ENCODE measurements at regions not wholly inside any gene's neighbourhood (a gene's known extent, or its start where the extent isn't known, plus 50 kb on each side); places are given as distances from the start of the nearest gene placed in this dataset.

DNA sequence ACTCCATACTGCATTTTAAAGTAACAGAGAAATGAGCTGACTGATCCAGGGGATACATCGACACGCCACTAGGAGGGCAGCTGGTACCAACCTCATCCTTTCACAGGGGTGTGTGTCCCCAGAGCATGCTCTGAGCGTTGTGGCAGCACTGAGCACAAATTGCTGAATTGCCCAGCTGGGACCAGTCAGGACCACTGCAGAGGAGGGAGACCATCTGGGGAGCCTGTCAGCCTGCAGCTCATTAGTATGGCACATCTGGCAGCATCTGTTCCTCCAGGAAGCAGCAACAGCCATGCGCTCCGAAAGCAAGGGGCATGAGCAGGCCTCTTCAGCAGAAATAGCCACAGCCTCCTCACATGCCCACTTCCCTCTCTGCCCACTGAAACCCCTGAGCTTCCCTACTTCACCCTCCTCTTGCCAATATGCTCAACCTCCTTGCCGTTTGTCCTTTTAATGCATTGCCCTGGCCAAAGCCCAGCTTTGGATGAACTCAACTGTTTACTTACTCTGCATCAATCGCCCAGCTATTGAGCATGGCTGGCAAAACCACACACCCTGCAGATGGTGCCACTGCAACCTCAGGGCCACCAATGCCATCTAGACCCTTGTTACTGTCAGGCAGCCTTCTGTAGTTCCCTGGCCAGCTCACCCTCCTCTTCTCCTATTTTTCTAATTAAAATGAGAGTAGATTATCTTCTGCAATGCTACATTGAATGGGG, 77.6 kb upstream of the NEDD9 start (continued):
- TF ChIP-seq CREB1 (IDR thresholded peaks at IDR 0.05; ENCODE audit: low read depth), result no peak
- no peak for TF ChIP-seq CBX3 (IDR thresholded peaks at IDR 0.05; ENCODE audit: borderline replicate concordance, low read depth)
- no peak for TF ChIP-seq SUPT20H (IDR thresholded peaks at IDR 0.05; ENCODE audit: borderline replicate concordance, control insufficient read depth, low read depth, low read length)
- no peak for TF ChIP-seq RBBP5 (conservative IDR thresholded peaks at IDR 0.05)

DNA sequence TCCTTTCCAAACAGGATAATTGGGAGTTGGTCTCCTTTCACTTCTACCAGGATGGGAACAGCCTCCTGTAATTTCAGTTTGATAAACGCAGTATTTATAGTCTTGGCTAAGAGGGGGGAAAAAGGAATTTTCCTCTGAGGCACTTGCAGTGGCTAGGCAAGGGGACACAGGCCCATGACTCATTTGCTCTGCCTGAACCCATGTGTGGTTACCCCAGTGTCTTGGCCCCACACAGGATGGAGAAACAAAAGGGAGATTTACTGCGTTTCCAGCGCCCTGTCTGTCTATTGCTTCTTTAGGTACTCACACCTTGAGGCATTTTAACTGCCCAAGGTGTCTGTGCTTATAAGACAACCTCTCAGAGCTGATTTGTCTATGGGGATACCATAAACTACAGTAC, 74.8 kb upstream of the NEDD9 start:
- BruUV-seq (replicated peaks), result no TSS peak
- intact Hi-C loops (cut with micrococcal nuclease; ENCODE audit: unreplicated experiment), result no loop called here
- DNase-seq (ENCODE audit: low read depth, low spot score), result no peak
- 100% methylated on average over 3 of the region's 3 CpGs for WGBS (ENCODE audit: insufficient coverage, insufficient replicate concordance, low lambda C conversion rate, missing lambda C conversion rate)
- Histone ChIP-seq H3K27ac (ENCODE audit: control insufficient read depth, insufficient read depth) (no peak overlapping the region), H3K4me1 (ENCODE audit: control insufficient read depth, insufficient read depth, low read length) (no peaks in the 10 kb centered on the region), H2AFZ (ENCODE audit: control insufficient read depth, low read depth, low read length) (no peak overlapping the region), H3K36me3 (ENCODE audit: control insufficient read depth in 2 of 2, insufficient read depth in 2 of 2, low read length in 1 of 2) (peaks cover 0 to 15% of the 10 kb centered on the region in 2 experiments; a peak in 2 of 4 replicates), H3K79me2 (ENCODE audit: control insufficient read depth, insufficient read depth, low read length) (no peaks in the 10 kb centered on the region), H3K4me3 (no peak overlapping the region), H3K27me3 (replicated peaks in 1 of 2; ENCODE audit: control insufficient read depth in 2 of 2, insufficient read depth in 2 of 2, low read length in 1 of 2) (no peaks in the 10 kb centered on the region), H3K9ac (ENCODE audit: control insufficient read depth, insufficient read depth, low read length) (no peak overlapping the region), H3K4me2 (ENCODE audit: control insufficient read depth, insufficient read depth) (no peak overlapping the region), H4K20me1 (ENCODE audit: control insufficient read depth, insufficient read depth) (no peaks in the 10 kb centered on the region), H3K9me3 (replicated peaks; ENCODE audit: control insufficient read depth, insufficient read depth, low read length) (no peaks in the 10 kb centered on the region; the same call in 2 of the 3 replicates)
- ATAC-seq, result no peak
- no peak for FAIRE-seq
- SMC1A ChIA-PET (ENCODE audit: uncharacterized antibody, unreplicated experiment), result interaction anchor here (1.1 to 1.9 kb wide), 5 partner anchors 9 to 75 kb away, joined by 3 to 5 read pairs (median 4); partner anchors contain the start of gene NEDD9
- POLR2A ChIA-PET, result no interaction called here
- in situ Hi-C loops (cut with MboI), result no loop called here
- CTCF ChIA-PET, result interaction anchor here (0.5 to 1.6 kb wide), 2 partner anchors 9 to 18 kb away, joined by 3 to 4 read pairs; no protein-coding TSS in a partner anchor
- RAD21 ChIA-PET (ENCODE audit: unreplicated experiment), result interaction anchor here (1.2 to 1.9 kb wide), 2 partner anchors 16 to 29 kb away, joined by 3 to 4 read pairs; no protein-coding TSS in a partner anchor
- TF ChIP-seq BRCA1 (IDR thresholded peaks at IDR 0.05; ENCODE audit: low read depth, low read length) (no peak), ZBED1 (IDR thresholded peaks at IDR 0.05; ENCODE audit: borderline replicate concordance) (no peak), ZNF687 (IDR thresholded peaks at IDR 0.05) (no peak), CBX5 (IDR thresholded peaks at IDR 0.05; ENCODE audit: low read depth) (no peak), NFYB (IDR thresholded peaks at IDR 0.05; ENCODE audit: insufficient read depth, low read depth, low read length) (no peak), PAX5 (IDR thresholded peaks at IDR 0.05; ENCODE audit: borderline replicate concordance, low read depth, low read length) (no peak), CEBPB (IDR thresholded peaks at IDR 0.05; ENCODE audit: borderline replicate concordance in 1 of 2, low read depth in 2 of 2, low read length in 2 of 2) (no peak), MEF2B (IDR thresholded peaks at IDR 0.05; ENCODE audit: partially characterized antibody, poor library complexity, severe bottlenecking) (no peak), FOXK2 (IDR thresholded peaks at IDR 0.05) (no peak), MTA2 (IDR thresholded peaks at IDR 0.05; ENCODE audit: low read depth) (no peak), POLR2AphosphoS2 (IDR thresholded peaks at IDR 0.05; ENCODE audit: low read depth, low read length) (no peak), CREB1 (IDR thresholded peaks at IDR 0.05; ENCODE audit: low read depth) (no peak), MTA3 (IDR thresholded peaks at IDR 0.05; ENCODE audit: borderline replicate concordance, low read length) (no peak)
- TF ChIP-seq, protein P1, sequence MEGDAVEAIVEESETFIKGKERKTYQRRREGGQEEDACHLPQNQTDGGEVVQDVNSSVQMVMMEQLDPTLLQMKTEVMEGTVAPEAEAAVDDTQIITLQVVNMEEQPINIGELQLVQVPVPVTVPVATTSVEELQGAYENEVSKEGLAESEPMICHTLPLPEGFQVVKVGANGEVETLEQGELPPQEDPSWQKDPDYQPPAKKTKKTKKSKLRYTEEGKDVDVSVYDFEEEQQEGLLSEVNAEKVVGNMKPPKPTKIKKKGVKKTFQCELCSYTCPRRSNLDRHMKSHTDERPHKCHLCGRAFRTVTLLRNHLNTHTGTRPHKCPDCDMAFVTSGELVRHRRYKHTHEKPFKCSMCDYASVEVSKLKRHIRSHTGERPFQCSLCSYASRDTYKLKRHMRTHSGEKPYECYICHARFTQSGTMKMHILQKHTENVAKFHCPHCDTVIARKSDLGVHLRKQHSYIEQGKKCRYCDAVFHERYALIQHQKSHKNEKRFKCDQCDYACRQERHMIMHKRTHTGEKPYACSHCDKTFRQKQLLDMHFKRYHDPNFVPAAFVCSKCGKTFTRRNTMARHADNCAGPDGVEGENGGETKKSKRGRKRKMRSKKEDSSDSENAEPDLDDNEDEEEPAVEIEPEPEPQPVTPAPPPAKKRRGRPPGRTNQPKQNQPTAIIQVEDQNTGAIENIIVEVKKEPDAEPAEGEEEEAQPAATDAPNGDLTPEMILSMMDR (IDR thresholded peaks at IDR 0.05 in 2 of 3, conservative IDR thresholded peaks at IDR 0.05 in 1 of 3; ENCODE audit: control insufficient read depth in 2 of 3, extremely low read depth in 1 of 3, insufficient read depth in 1 of 3, low read depth in 3 of 3, low read length in 3 of 3), result no peak

Measured in GM12878 (cell line).